Activated naive CD4-positive, alpha-beta T cell treated with anti-CD3 and anti-CD28 coated beads for 36 hours (primary cell): ENCODE measurements at regions not wholly inside any gene's neighbourhood (a gene's known extent, or its start where the extent isn't known, plus 50 kb on each side); places are given as distances from the start of the nearest gene placed in this dataset.

Source experiments
- CTCF ChIA-PET: fragments of 350-600 bp; sonication (Branson Sonifier 250); formaldehyde crosslinking; loops from one replicate; lab custom pipeline; 2021; ENCODE audit warnings: antibody characterized with exemption; lab: Charles Lee
- DNase-seq: peaks from one replicate; pipeline ENCODE4 v3.0.0-alpha.2; 2020
- H3K27ac Mint-ChIP-seq: one replicate; pipeline ENCODE4 v1.8.0; 2021; ENCODE audit warnings: mild to moderate bottlenecking, mixed read lengths
- H3K27me3 Mint-ChIP-seq: one replicate; pipeline ENCODE4 v1.8.0; 2021; ENCODE audit warnings: low read depth, mixed read lengths
- H3K36me3 Mint-ChIP-seq: one replicate; pipeline ENCODE4 v1.8.0; 2021; ENCODE audit warnings: low read depth, mixed read lengths
- H3K4me1 Mint-ChIP-seq: one replicate; pipeline ENCODE4 v1.8.0; 2021; ENCODE audit warnings: low read depth, mixed read lengths
- H3K4me3 Mint-ChIP-seq: one replicate; pipeline ENCODE4 v1.8.0; 2021; ENCODE audit warnings: mild to moderate bottlenecking, moderate library complexity, mixed read lengths
- H3K9me3 Mint-ChIP-seq: one replicate; pipeline ENCODE4 v1.8.0; 2021; ENCODE audit warnings: mixed read lengths
- intact Hi-C: fragments of 100-400 bp; cut with micrococcal nuclease; formaldehyde crosslinking; loops from one replicate; pipeline ENCODE4 v1.15.1; 2023

- CTCF ChIA-PET, result no interaction called here
- H3K27ac Mint-ChIP-seq, result no peak overlapping the region
- no peaks in the 10 kb centered on the region for H3K36me3 Mint-ChIP-seq
- H3K27me3 Mint-ChIP-seq, result no peaks in the 10 kb centered on the region
- no peaks in the 10 kb centered on the region for H3K4me1 Mint-ChIP-seq
- intact Hi-C loops, result no loop called here
- no peak overlapping the region for H3K4me3 Mint-ChIP-seq
- H3K9me3 Mint-ChIP-seq, result no peaks in the 10 kb centered on the region
- no peak for DNase-seq
These were observed 156.7 kb downstream of the LPIN1 start for GRCh38 chr2:11903085-11903606.

GRCh38 chr2:11904029-11904428, 157.6 kb downstream of the LPIN1 start:
- Mint-ChIP-seq H3K9me3 (no peaks in the 10 kb centered on the region), H3K36me3 (no peaks in the 10 kb centered on the region), H3K4me1 (no peaks in the 10 kb centered on the region), H3K27me3 (no peaks in the 10 kb centered on the region), H3K4me3 (no peak overlapping the region), H3K27ac (no peak overlapping the region)
- intact Hi-C loops, result no loop called here
- DNase-seq, result no peak
- CTCF ChIA-PET, result no interaction called here

- Mint-ChIP-seq H3K4me1 (no peaks in the 10 kb centered on the region), H3K4me3 (no peak overlapping the region), H3K9me3 (no peaks in the 10 kb centered on the region), H3K27ac (no peak overlapping the region), H3K27me3 (no peaks in the 10 kb centered on the region), H3K36me3 (no peaks in the 10 kb centered on the region)
- CTCF ChIA-PET, result interaction anchor here (0.7 kb wide), 1 partner anchor 1027 kb away, joined by 3 read pairs; no protein-coding TSS in a partner anchor
- intact Hi-C loops, result no loop called here
- no peak for DNase-seq
These were observed 158.5 kb downstream of the LPIN1 start for GRCh38 chr2:11904941-11905340.

GRCh38 chr2:11907190-11907589, 160.8 kb downstream of the LPIN1 start:
- no peaks in the 10 kb centered on the region for H3K36me3 Mint-ChIP-seq
- DNase-seq, result no peak
- intact Hi-C loops, result no loop called here
- H3K4me3 Mint-ChIP-seq, result no peak overlapping the region
- no peaks in the 10 kb centered on the region for H3K9me3 Mint-ChIP-seq
- no peak overlapping the region for H3K27ac Mint-ChIP-seq
- H3K27me3 Mint-ChIP-seq, result no peaks in the 10 kb centered on the region
- H3K4me1 Mint-ChIP-seq, result no peaks in the 10 kb centered on the region
- CTCF ChIA-PET, result no interaction called here

GRCh38 chr2:11910971-11911370, 164.5 kb downstream of the LPIN1 start:
- no peak for DNase-seq
- H3K27ac Mint-ChIP-seq, result no peak overlapping the region
- H3K4me3 Mint-ChIP-seq, result no peak overlapping the region
- no peaks in the 10 kb centered on the region for H3K36me3 Mint-ChIP-seq
- no peaks in the 10 kb centered on the region for H3K4me1 Mint-ChIP-seq
- H3K9me3 Mint-ChIP-seq, result peaks cover 10% of the 10 kb centered on the region
- no peaks in the 10 kb centered on the region for H3K27me3 Mint-ChIP-seq
- intact Hi-C loops, result no loop called here
- CTCF ChIA-PET, result no interaction called here

GRCh38 chr2:11912980-11913379, 166.5 kb downstream of the LPIN1 start:
- intact Hi-C loops, result no loop called here
- Mint-ChIP-seq H3K27me3 (no peaks in the 10 kb centered on the region), H3K4me1 (no peaks in the 10 kb centered on the region), H3K27ac (no peak overlapping the region), H3K9me3 (peaks cover 10% of the 10 kb centered on the region), H3K36me3 (no peaks in the 10 kb centered on the region), H3K4me3 (no peak overlapping the region)
- DNase-seq, result no peak
- CTCF ChIA-PET, result no interaction called here

- Mint-ChIP-seq H3K27me3 (no peaks in the 10 kb centered on the region), H3K27ac (no peak overlapping the region), H3K4me3 (no peak overlapping the region), H3K4me1 (no peaks in the 10 kb centered on the region), H3K9me3 (peaks cover 10% of the 10 kb centered on the region), H3K36me3 (no peaks in the 10 kb centered on the region)
- no peak for DNase-seq
- intact Hi-C loops, result no loop called here
- CTCF ChIA-PET, result interaction anchor here (0.9 kb wide), 1 partner anchor 86 kb away, joined by 3 read pairs; no protein-coding TSS in a partner anchor
These were observed 168.0 kb downstream of the LPIN1 start for GRCh38 chr2:11914455-11914854.

- CTCF ChIA-PET, result no interaction called here
- H3K4me1 Mint-ChIP-seq, result peaks cover under 1% of the 10 kb centered on the region
- H3K27ac Mint-ChIP-seq, result no peak overlapping the region
- H3K4me3 Mint-ChIP-seq, result no peak overlapping the region
- no peak for DNase-seq
- intact Hi-C loops, result no loop called here
- no peaks in the 10 kb centered on the region for H3K27me3 Mint-ChIP-seq
- no peaks in the 10 kb centered on the region for H3K36me3 Mint-ChIP-seq
- peaks cover 10% of the 10 kb centered on the region for H3K9me3 Mint-ChIP-seq
These were observed 169.2 kb downstream of the LPIN1 start for GRCh38 chr2:11915650-11916049.

GRCh38 chr2:11919953-11920352, 173.5 kb downstream of the LPIN1 start:
- DNase-seq, result no peak
- Mint-ChIP-seq H3K36me3 (no peaks in the 10 kb centered on the region), H3K4me3 (no peak overlapping the region), H3K27ac (no peak overlapping the region), H3K27me3 (no peaks in the 10 kb centered on the region), H3K4me1 (peaks cover 6% of the 10 kb centered on the region), H3K9me3 (no peaks in the 10 kb centered on the region)
- CTCF ChIA-PET, result no interaction called here
- intact Hi-C loops, result no loop called here

GRCh38 chr2:11920993-11921583, 174.7 kb downstream of the LPIN1 start:
- H3K36me3 Mint-ChIP-seq, result no peaks in the 10 kb centered on the region

GRCh38 chr2:11922294-11922693, 175.9 kb downstream of the LPIN1 start:
- Mint-ChIP-seq H3K9me3 (no peaks in the 10 kb centered on the region), H3K36me3 (no peaks in the 10 kb centered on the region), H3K4me1 (peaks cover 6% of the 10 kb centered on the region), H3K27me3 (no peaks in the 10 kb centered on the region), H3K4me3 (no peak overlapping the region), H3K27ac (no peak overlapping the region)
- intact Hi-C loops, result no loop called here
- CTCF ChIA-PET, result no interaction called here
- no peak for DNase-seq

More at GRCh38 chr2:11920993-11921583, 174.7 kb downstream of the LPIN1 start:
- CTCF ChIA-PET, result no interaction called here
- Mint-ChIP-seq H3K4me1 (peaks cover 6% of the 10 kb centered on the region), H3K9me3 (no peaks in the 10 kb centered on the region), H3K27ac (no peak overlapping the region), H3K4me3 (no peak overlapping the region), H3K27me3 (no peaks in the 10 kb centered on the region)
- intact Hi-C loops, result no loop called here
- DNase-seq, result no peak

- no peaks in the 10 kb centered on the region for H3K9me3 Mint-ChIP-seq
- CTCF ChIA-PET, result no interaction called here
- no peak for DNase-seq
- intact Hi-C loops, result no loop called here
- no peak overlapping the region for H3K4me3 Mint-ChIP-seq
- H3K4me1 Mint-ChIP-seq, result peaks cover 6% of the 10 kb centered on the region
- H3K36me3 Mint-ChIP-seq, result no peaks in the 10 kb centered on the region
- no peak overlapping the region for H3K27ac Mint-ChIP-seq
- H3K27me3 Mint-ChIP-seq, result no peaks in the 10 kb centered on the region
These were observed 177.5 kb downstream of the LPIN1 start for GRCh38 chr2:11923935-11924334.

- no peaks in the 10 kb centered on the region for H3K9me3 Mint-ChIP-seq
- CTCF ChIA-PET, result interaction anchor here (0.7 kb wide), 1 partner anchor 205 kb away, joined by 3 read pairs; no protein-coding TSS in a partner anchor
- DNase-seq, result no peak
These were observed 179.0 kb downstream of the LPIN1 start for GRCh38 chr2:11925295-11926066.

More at GRCh38 chr2:11925295-11926066, 179.0 kb downstream of the LPIN1 start:
- Mint-ChIP-seq H3K27me3 (no peaks in the 10 kb centered on the region), H3K27ac (no peak overlapping the region), H3K36me3 (no peaks in the 10 kb centered on the region), H3K4me3 (no peak overlapping the region), H3K4me1 (peaks cover 10% of the 10 kb centered on the region)
- intact Hi-C loops, result no loop called here
